SH-SY5Y (cell line): ENCODE measurements at regions not wholly inside any gene's neighbourhood (a gene's known extent, or its start where the extent isn't known, plus 50 kb on each side); places are given as distances from the start of the nearest gene placed in this dataset.

Experiments used
- GATA2 ChIP-seq: IDR thresholded peaks from 2 replicates; pipeline ENCODE4 v1.6.1; 2011; ENCODE audit warnings: mild to moderate bottlenecking, low read depth, low read length
- GATA3 ChIP-seq: IDR thresholded peaks from 2 replicates; pipeline ENCODE4 v1.6.1; 2011; ENCODE audit warnings: low read depth, mild to moderate bottlenecking, low read length, moderate library complexity

GRCh38 chr2:128404709-128405466 is 86.2 kb upstream of the HS6ST1 start:
- TF ChIP-seq GATA3 (no peak), GATA2 (no peak)
